Activated T-helper 2 cell treated with anti-CD3 and anti-CD28 coated beads, Interferon-gamma antibody, Interleukin-2, Interleukin-4, amounts not matched to agents 10 μg/mL and 5 μg/mL and 100 μg/mL, durations not matched to agents 14 hours and 24 hours and 36 hours (primary cell): ENCODE measurements at regions not wholly inside any gene's neighbourhood (a gene's known extent, or its start where the extent isn't known, plus 50 kb on each side); places are given as distances from the start of the nearest gene placed in this dataset.

Experiments
- DNase-seq: peaks from one replicate; pipeline ENCODE4 v3.0.0; 2021; ENCODE audit warnings: low spot score
- H3K27ac Mint-ChIP-seq: one replicate; pipeline ENCODE4 v1.8.0; 2021; ENCODE audit warnings: mixed read lengths
- H3K27me3 Mint-ChIP-seq: one replicate; pipeline ENCODE4 v1.8.0; 2021; ENCODE audit warnings: low read depth, mixed read lengths
- H3K36me3 Mint-ChIP-seq: one replicate; pipeline ENCODE4 v1.8.0; 2021; ENCODE audit warnings: low read depth, mixed read lengths
- H3K4me1 Mint-ChIP-seq: one replicate; pipeline ENCODE4 v1.8.0; 2021; ENCODE audit warnings: low read depth, mixed read lengths
- H3K4me3 Mint-ChIP-seq: one replicate; pipeline ENCODE4 v1.8.0; 2021; ENCODE audit warnings: low read depth, mild to moderate bottlenecking, moderate library complexity, mixed read lengths
- H3K9me3 Mint-ChIP-seq: one replicate; pipeline ENCODE4 v1.8.0; 2021; ENCODE audit warnings: mixed read lengths
- intact Hi-C: fragments of 100-400 bp; cut with micrococcal nuclease; formaldehyde crosslinking; loops from one replicate; pipeline ENCODE4 v1.15.1; 2023

GRCh38 chr7:121517591-121517990, 121.5 kb upstream of the FAM3C start:
- peaks cover 12% of the 10 kb centered on the region for H3K9me3 Mint-ChIP-seq
- H3K27ac Mint-ChIP-seq, result peak overlapping the region; percentile 31
- peaks cover 5% of the 10 kb centered on the region for H3K36me3 Mint-ChIP-seq
- H3K4me3 Mint-ChIP-seq, result no peak overlapping the region
- DNase-seq, result no peak
- intact Hi-C loops, result no loop called here
- H3K4me1 Mint-ChIP-seq, result peaks cover 30% of the 10 kb centered on the region
- H3K27me3 Mint-ChIP-seq, result no peaks in the 10 kb centered on the region

- no peak overlapping the region for H3K27ac Mint-ChIP-seq
- DNase-seq, result no peak
- H3K36me3 Mint-ChIP-seq, result peaks cover 10% of the 10 kb centered on the region
- intact Hi-C loops, result no loop called here
- no peak overlapping the region for H3K4me3 Mint-ChIP-seq
- H3K27me3 Mint-ChIP-seq, result no peaks in the 10 kb centered on the region
- H3K9me3 Mint-ChIP-seq, result peaks cover 18% of the 10 kb centered on the region
- H3K4me1 Mint-ChIP-seq, result peaks cover 24% of the 10 kb centered on the region
Measured at GRCh38 chr7:121516821-121517220, 120.7 kb upstream of the FAM3C start.

GRCh38 chr7:121515630-121516401, 119.7 kb upstream of the FAM3C start:
- no peak overlapping the region for H3K4me3 Mint-ChIP-seq
- H3K36me3 Mint-ChIP-seq, result peaks cover 14% of the 10 kb centered on the region
- DNase-seq, result no peak
- H3K4me1 Mint-ChIP-seq, result peaks cover 15% of the 10 kb centered on the region
- intact Hi-C loops, result loop anchor here (2.0 kb wide), 1 partner anchor 15 kb away; no protein-coding TSS in a partner anchor
- no peaks in the 10 kb centered on the region for H3K27me3 Mint-ChIP-seq
- H3K9me3 Mint-ChIP-seq, result peaks cover 23% of the 10 kb centered on the region
- no peak overlapping the region for H3K27ac Mint-ChIP-seq

- intact Hi-C loops, result loop anchor here (2.0 kb wide), 1 partner anchor 14 kb away; no protein-coding TSS in a partner anchor
- no peak overlapping the region for H3K27ac Mint-ChIP-seq
- peaks cover 15% of the 10 kb centered on the region for H3K36me3 Mint-ChIP-seq
Measured at GRCh38 chr7:121515229-121515628, 119.1 kb upstream of the FAM3C start.

GRCh38 chr7:121513105-121513504, 117.0 kb upstream of the FAM3C start:
- H3K4me1 Mint-ChIP-seq, result peaks cover 7% of the 10 kb centered on the region
- H3K4me3 Mint-ChIP-seq, result no peak overlapping the region
- H3K27me3 Mint-ChIP-seq, result no peaks in the 10 kb centered on the region
- no peak overlapping the region for H3K27ac Mint-ChIP-seq
- peaks cover 19% of the 10 kb centered on the region for H3K36me3 Mint-ChIP-seq
- H3K9me3 Mint-ChIP-seq, result peaks cover 35% of the 10 kb centered on the region
- no peak for DNase-seq
- intact Hi-C loops, result no loop called here

More at GRCh38 chr7:121515229-121515628, 119.1 kb upstream of the FAM3C start:
- no peak overlapping the region for H3K4me3 Mint-ChIP-seq
- H3K4me1 Mint-ChIP-seq, result peaks cover 9% of the 10 kb centered on the region
- no peaks in the 10 kb centered on the region for H3K27me3 Mint-ChIP-seq
- no peak for DNase-seq
- H3K9me3 Mint-ChIP-seq, result peaks cover 28% of the 10 kb centered on the region

GRCh38 chr7:121510858-121511482, 114.9 kb upstream of the FAM3C start:
- no peak overlapping the region for H3K4me3 Mint-ChIP-seq
- intact Hi-C loops, result no loop called here

GRCh38 chr7:121510302-121510701, 114.2 kb upstream of the FAM3C start:
- no peak overlapping the region for H3K27ac Mint-ChIP-seq
- H3K36me3 Mint-ChIP-seq, result peaks cover 35% of the 10 kb centered on the region
- H3K9me3 Mint-ChIP-seq, result peaks cover 52% of the 10 kb centered on the region
- no peaks in the 10 kb centered on the region for H3K4me1 Mint-ChIP-seq
- no peak for DNase-seq
- no peaks in the 10 kb centered on the region for H3K27me3 Mint-ChIP-seq
- intact Hi-C loops, result no loop called here
- H3K4me3 Mint-ChIP-seq, result no peak overlapping the region

More at GRCh38 chr7:121510858-121511482, 114.9 kb upstream of the FAM3C start:
- H3K27ac Mint-ChIP-seq, result no peak overlapping the region
- DNase-seq, result no peak
- no peaks in the 10 kb centered on the region for H3K27me3 Mint-ChIP-seq
- peaks cover 45% of the 10 kb centered on the region for H3K9me3 Mint-ChIP-seq
- no peaks in the 10 kb centered on the region for H3K4me1 Mint-ChIP-seq
- peaks cover 28% of the 10 kb centered on the region for H3K36me3 Mint-ChIP-seq

GRCh38 chr7:121505540-121506182, 109.6 kb upstream of the FAM3C start:
- Mint-ChIP-seq H3K27ac (no peak overlapping the region), H3K4me1 (peaks cover 6% of the 10 kb centered on the region), H3K27me3 (no peaks in the 10 kb centered on the region), H3K4me3 (no peak overlapping the region), H3K36me3 (peaks cover 32% of the 10 kb centered on the region), H3K9me3 (peaks cover 65% of the 10 kb centered on the region)
- intact Hi-C loops, result no loop called here
- DNase-seq, result no peak

GRCh38 chr7:121505021-121505420, 108.9 kb upstream of the FAM3C start:
- no peak overlapping the region for H3K4me3 Mint-ChIP-seq
- H3K9me3 Mint-ChIP-seq, result peaks cover 60% of the 10 kb centered on the region
- no peaks in the 10 kb centered on the region for H3K27me3 Mint-ChIP-seq
- no peak overlapping the region for H3K27ac Mint-ChIP-seq
- H3K36me3 Mint-ChIP-seq, result peaks cover 32% of the 10 kb centered on the region
- H3K4me1 Mint-ChIP-seq, result peaks cover 13% of the 10 kb centered on the region
- DNase-seq, result no peak
- intact Hi-C loops, result no loop called here

- Mint-ChIP-seq H3K4me3 (no peak overlapping the region), H3K36me3 (peaks cover 29% of the 10 kb centered on the region), H3K4me1 (peaks cover 18% of the 10 kb centered on the region), H3K27ac (no peak overlapping the region), H3K9me3 (peaks cover 55% of the 10 kb centered on the region), H3K27me3 (no peaks in the 10 kb centered on the region)
- intact Hi-C loops, result no loop called here
- no peak for DNase-seq
Measured at GRCh38 chr7:121504482-121504881, 108.4 kb upstream of the FAM3C start.

GRCh38 chr7:121503730-121504129, 107.6 kb upstream of the FAM3C start:
- intact Hi-C loops, result no loop called here
- Mint-ChIP-seq H3K9me3 (peaks cover 53% of the 10 kb centered on the region), H3K36me3 (peaks cover 28% of the 10 kb centered on the region), H3K27ac (no peak overlapping the region), H3K27me3 (no peaks in the 10 kb centered on the region), H3K4me1 (peaks cover 21% of the 10 kb centered on the region), H3K4me3 (no peak overlapping the region)
- DNase-seq, result no peak

GRCh38 chr7:121503039-121503438, 106.9 kb upstream of the FAM3C start:
- H3K9me3 Mint-ChIP-seq, result peaks cover 53% of the 10 kb centered on the region
- DNase-seq, result no peak
- peaks cover 28% of the 10 kb centered on the region for H3K36me3 Mint-ChIP-seq
- no peak overlapping the region for H3K4me3 Mint-ChIP-seq
- intact Hi-C loops, result no loop called here
- H3K27ac Mint-ChIP-seq, result no peak overlapping the region
- H3K27me3 Mint-ChIP-seq, result no peaks in the 10 kb centered on the region
- H3K4me1 Mint-ChIP-seq, result peaks cover 21% of the 10 kb centered on the region

- peaks cover 21% of the 10 kb centered on the region for H3K4me1 Mint-ChIP-seq
- no peak overlapping the region for H3K27ac Mint-ChIP-seq
- peaks cover 49% of the 10 kb centered on the region for H3K9me3 Mint-ChIP-seq
- intact Hi-C loops, result loop anchor here (2.0 kb wide), 1 partner anchor 13 kb away; no protein-coding TSS in a partner anchor
- peaks cover 20% of the 10 kb centered on the region for H3K36me3 Mint-ChIP-seq
- no peaks in the 10 kb centered on the region for H3K27me3 Mint-ChIP-seq
- no peak for DNase-seq
- no peak overlapping the region for H3K4me3 Mint-ChIP-seq
Measured at GRCh38 chr7:121501566-121501965, 105.5 kb upstream of the FAM3C start.
